ENCODE measurements at regions not wholly inside any gene's neighbourhood (a gene's known extent, or its start where the extent isn't known, plus 50 kb on each side); places are given as distances from the start of the nearest gene placed in this dataset.

- no peak for DNase-seq (ENCODE audit: low read depth)
- TF ChIP-seq, protein P1, sequence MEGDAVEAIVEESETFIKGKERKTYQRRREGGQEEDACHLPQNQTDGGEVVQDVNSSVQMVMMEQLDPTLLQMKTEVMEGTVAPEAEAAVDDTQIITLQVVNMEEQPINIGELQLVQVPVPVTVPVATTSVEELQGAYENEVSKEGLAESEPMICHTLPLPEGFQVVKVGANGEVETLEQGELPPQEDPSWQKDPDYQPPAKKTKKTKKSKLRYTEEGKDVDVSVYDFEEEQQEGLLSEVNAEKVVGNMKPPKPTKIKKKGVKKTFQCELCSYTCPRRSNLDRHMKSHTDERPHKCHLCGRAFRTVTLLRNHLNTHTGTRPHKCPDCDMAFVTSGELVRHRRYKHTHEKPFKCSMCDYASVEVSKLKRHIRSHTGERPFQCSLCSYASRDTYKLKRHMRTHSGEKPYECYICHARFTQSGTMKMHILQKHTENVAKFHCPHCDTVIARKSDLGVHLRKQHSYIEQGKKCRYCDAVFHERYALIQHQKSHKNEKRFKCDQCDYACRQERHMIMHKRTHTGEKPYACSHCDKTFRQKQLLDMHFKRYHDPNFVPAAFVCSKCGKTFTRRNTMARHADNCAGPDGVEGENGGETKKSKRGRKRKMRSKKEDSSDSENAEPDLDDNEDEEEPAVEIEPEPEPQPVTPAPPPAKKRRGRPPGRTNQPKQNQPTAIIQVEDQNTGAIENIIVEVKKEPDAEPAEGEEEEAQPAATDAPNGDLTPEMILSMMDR (IDR thresholded peaks at IDR 0.05; ENCODE audit: low read depth, low read length, missing control alignments), result no peak
- H3K4me3 ChIP-seq (ENCODE audit: low read depth, low read length), result no peak overlapping the region
Observed at GRCh38 chr6:149212206-149212605, 105.3 kb upstream of the TAB2 start.

DNA sequence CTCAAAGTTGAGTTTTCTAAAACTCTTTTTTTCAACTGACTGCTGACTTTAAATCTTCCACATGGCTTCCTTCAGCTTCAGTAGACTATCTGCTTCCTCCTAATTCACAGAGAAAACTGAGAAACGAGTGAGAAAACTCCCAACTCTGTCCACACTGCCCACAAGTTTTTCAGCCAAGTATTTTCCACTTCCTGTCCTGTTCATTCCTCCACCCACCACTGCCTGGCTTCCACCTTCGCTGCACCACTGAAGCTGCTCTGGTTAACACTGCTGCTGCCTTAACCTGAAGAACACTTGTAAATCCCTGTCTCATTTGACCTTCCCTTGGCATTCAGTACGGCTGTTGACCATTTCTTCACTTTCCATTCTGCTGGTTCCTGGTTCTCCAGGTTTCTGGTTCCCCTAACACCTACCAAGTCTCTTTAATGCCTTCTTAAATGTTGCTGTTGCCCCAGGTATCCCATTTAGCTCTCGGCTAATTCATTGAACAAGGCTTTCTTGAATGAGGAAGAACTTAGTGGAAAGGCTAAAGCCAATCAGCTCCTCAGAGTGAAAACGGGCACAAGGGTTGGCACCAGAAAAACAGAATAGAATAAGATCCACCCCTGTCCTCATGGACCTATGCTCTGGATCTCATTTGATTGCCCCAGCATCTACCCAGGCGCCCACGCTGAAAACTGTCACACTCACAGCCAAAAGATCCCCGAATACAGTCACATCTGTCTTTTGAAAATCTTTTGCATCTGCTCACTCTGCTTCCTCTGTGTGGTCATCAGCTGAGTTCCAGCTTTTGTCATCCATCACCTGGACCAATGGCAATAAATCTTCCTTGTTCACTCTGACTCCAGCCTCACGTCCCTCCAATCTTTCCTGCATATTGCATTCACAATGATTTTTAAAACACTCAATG, 104.4 kb upstream of the TAB2 start:
- no peak for DNase-seq (ENCODE audit: low read depth)
- H3K4me3 ChIP-seq (ENCODE audit: low read depth, low read length), result no peak overlapping the region
- TF ChIP-seq, protein P1 (IDR thresholded peaks at IDR 0.05; ENCODE audit: low read depth, low read length, missing control alignments), result no peak

DNA sequence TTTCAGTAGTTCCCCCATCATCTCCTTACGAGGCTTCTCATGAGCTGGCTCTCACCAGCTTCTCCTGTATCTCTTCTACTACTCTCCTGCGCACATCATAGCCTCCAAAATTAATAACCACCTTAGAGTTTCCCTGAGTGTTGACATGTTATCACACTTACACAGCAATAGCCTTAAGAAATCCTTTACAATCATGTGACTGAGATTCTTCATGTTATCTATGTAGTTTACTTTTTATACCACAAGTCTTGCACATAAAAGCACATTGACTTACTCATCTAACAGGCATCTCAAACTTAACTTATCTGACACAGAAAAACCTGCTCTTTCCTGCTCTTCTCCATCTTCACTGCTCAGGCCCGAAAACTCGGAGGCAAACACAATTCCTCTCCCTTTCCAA, 103.7 kb upstream of the TAB2 start:
- TF ChIP-seq, protein P1 (IDR thresholded peaks at IDR 0.05; ENCODE audit: low read depth, low read length, missing control alignments), result no peak
- H3K4me3 ChIP-seq (ENCODE audit: low read depth, low read length), result no peak overlapping the region
- DNase-seq (ENCODE audit: low read depth), result no peak

- H3K4me3 ChIP-seq (ENCODE audit: low read depth, low read length), result no peak overlapping the region
- DNase-seq (ENCODE audit: low read depth), result no peak
- TF ChIP-seq, protein P1 (IDR thresholded peaks at IDR 0.05; ENCODE audit: low read depth, low read length, missing control alignments), result no peak
Observed at GRCh38 chr6:149216459-149216858, 101.1 kb upstream of the TAB2 start.

DNA sequence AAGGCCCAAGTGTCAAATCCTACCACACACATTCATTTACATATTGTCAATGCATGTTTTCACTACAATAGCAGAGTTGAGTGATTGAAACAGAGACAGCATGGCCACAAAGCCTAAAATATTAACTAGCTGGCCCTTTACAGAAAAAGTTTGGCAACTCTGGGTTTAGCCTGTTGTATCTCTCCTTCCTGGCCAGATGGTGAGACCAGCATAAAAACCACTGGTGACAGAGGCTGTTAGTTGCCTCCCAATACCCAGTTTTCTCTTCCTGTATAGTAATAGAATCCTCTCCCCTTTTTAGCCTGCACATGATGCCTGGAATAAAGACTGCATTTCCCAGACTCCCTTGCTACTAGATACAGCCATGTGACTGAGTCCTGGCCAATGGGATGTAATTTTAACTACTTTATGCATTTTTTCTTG, 100.0 kb upstream of the TAB2 start:
- TF ChIP-seq, protein P1 (IDR thresholded peaks at IDR 0.05; ENCODE audit: low read depth, low read length, missing control alignments), result no peak

DNA sequence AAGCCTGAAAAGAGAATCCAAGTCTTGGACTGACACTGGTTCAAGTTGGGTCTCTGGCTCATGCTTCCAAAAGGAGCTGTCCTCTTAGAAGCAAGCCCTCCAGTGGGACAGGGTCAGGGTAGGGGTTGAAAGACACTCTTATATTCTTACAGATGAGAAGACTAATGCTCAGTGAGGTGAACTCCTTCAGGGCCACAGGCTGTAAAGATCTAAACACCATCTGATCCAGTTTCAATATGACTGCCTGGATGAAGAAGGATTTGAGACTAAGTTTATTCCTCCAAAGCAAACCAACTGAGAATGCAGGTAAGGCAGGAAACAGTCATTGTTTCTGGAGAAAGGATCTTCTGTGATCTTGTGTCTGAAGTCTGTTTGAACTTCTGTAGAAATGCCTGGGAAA, 99.0 kb upstream of the TAB2 start:
- DNase-seq (ENCODE audit: low read depth), result no peak
- no peak overlapping the region for H3K4me3 ChIP-seq (ENCODE audit: low read depth, low read length)
- TF ChIP-seq, protein P1 (IDR thresholded peaks at IDR 0.05; ENCODE audit: low read depth, low read length, missing control alignments), result no peak

More for the DNA sequence above, 100.0 kb upstream of the TAB2 start:
- H3K4me3 ChIP-seq (ENCODE audit: low read depth, low read length), result no peak overlapping the region
- no peak for DNase-seq (ENCODE audit: low read depth)

DNA sequence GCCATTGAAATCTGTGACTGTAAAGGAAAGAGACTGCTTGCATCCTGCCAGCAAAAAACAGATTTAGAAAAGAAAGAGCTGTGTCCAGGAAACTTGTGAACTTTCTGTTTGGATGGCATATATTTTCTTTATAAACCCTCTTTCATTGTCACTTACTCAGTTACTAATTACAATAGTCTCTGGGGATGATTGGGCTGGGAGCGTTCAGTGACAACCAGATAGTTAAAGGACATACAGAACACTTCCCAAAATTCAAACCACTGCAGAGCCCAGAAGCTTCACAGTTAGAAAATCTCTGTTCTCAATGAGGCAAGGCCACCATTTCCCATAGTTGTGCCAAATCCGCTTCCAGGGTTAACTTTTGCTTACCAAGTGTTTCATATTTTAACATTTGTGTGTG, 98.6 kb upstream of the TAB2 start:
- DNase-seq (ENCODE audit: low read depth), result no peak
- H3K4me3 ChIP-seq (ENCODE audit: low read depth, low read length), result no peak overlapping the region
- TF ChIP-seq, protein P1 (IDR thresholded peaks at IDR 0.05; ENCODE audit: low read depth, low read length, missing control alignments), result no peak
